H9 (cell line): ENCODE measurements at regions not wholly inside any gene's neighbourhood (a gene's known extent, or its start where the extent isn't known, plus 50 kb on each side); places are given as distances from the start of the nearest gene placed in this dataset.

Experiments
- DNase-seq: peaks from one replicate; pipeline ENCODE4 v3.0.0-alpha.2; 2017
- H2AFZ ChIP-seq: one replicate; pipeline ENCODE4 v1.6.1; 2013; ENCODE audit warnings: mild to moderate bottlenecking, low read length, control low read depth, moderate library complexity
- H2AK5ac ChIP-seq: 2 replicates; pipeline ENCODE4 v1.6.1; 2013; ENCODE audit warnings: low read length, control low read depth, mixed read lengths; ENCODE audit not compliant: insufficient read length
- H2BK120ac ChIP-seq: one replicate; pipeline ENCODE4 v1.6.1; 2013; ENCODE audit warnings: low read depth, mild to moderate bottlenecking, low read length, control low read depth, inconsistent platforms; ENCODE audit not compliant: poor library complexity, severe bottlenecking
- H2BK12ac ChIP-seq: 2 replicates; pipeline ENCODE4 v1.6.1; 2013; ENCODE audit warnings: low read length, control low read depth, mixed read lengths, low read depth; ENCODE audit not compliant: insufficient read length
- H2BK15ac ChIP-seq: 2 replicates; pipeline ENCODE4 v1.6.1; 2013; ENCODE audit warnings: low read depth, low read length, control low read depth
- H2BK20ac ChIP-seq: one replicate; pipeline ENCODE4 v1.6.1; 2013; ENCODE audit warnings: low read depth, mild to moderate bottlenecking, low read length, control low read depth, inconsistent platforms; ENCODE audit not compliant: poor library complexity, severe bottlenecking
- H2BK5ac ChIP-seq: 2 replicates; pipeline ENCODE4 v1.6.1; 2013; ENCODE audit warnings: low read length, control low read depth, mixed read lengths; ENCODE audit not compliant: insufficient read length
- H3K14ac ChIP-seq: 2 replicates; pipeline ENCODE4 v1.6.1; 2013; ENCODE audit warnings: low read length, control low read depth; ENCODE audit not compliant: insufficient read depth
- H3K18ac ChIP-seq: 2 replicates; pipeline ENCODE4 v1.6.1; 2013; ENCODE audit warnings: low read depth, mild to moderate bottlenecking, mixed read lengths, low read length, control low read depth; ENCODE audit not compliant: insufficient read length
- H3K23ac ChIP-seq: 2 replicates; pipeline ENCODE4 v1.6.1; 2013; ENCODE audit warnings: low read length, control low read depth, mixed read lengths, low read depth; ENCODE audit not compliant: insufficient read length
- H3K23me2 ChIP-seq: 2 replicates; pipeline ENCODE4 v1.6.1; 2013; ENCODE audit warnings: low read depth, mild to moderate bottlenecking, mixed read lengths, low read length, control low read depth; ENCODE audit not compliant: insufficient read length, poor library complexity, severe bottlenecking
- H3K27ac ChIP-seq: 2 replicates; pipeline ENCODE4 v1.5.1; 2013; ENCODE audit warnings: low read length, control low read depth, mixed read lengths, low read depth; ENCODE audit not compliant: insufficient read length
- H3K27me3 ChIP-seq: 2 replicates; pipeline ENCODE4 v1.6.1; 2013; ENCODE audit warnings: low read length, control low read depth, inconsistent platforms; ENCODE audit not compliant: insufficient read depth
- H3K4ac ChIP-seq: 2 replicates; pipeline ENCODE4 v1.6.1; 2013; ENCODE audit warnings: low read depth, mild to moderate bottlenecking, control low read depth, inconsistent platforms, low read length, moderate library complexity
- H3K4me1 ChIP-seq: 2 replicates; pipeline ENCODE4 v1.6.1; 2013; ENCODE audit warnings: low read length, control low read depth, inconsistent platforms; ENCODE audit not compliant: insufficient read depth
- H3K4me2 ChIP-seq: 2 replicates; pipeline ENCODE4 v1.6.1; 2013; ENCODE audit warnings: low read length, control low read depth, mixed read lengths; ENCODE audit not compliant: insufficient read length, insufficient read depth
- H3K56ac ChIP-seq: 2 replicates; pipeline ENCODE4 v1.6.1; 2013; ENCODE audit warnings: low read depth, mild to moderate bottlenecking, mixed read lengths, low read length, control low read depth; ENCODE audit not compliant: insufficient read length
- H3K79me1 ChIP-seq: 2 replicates; pipeline ENCODE4 v1.6.1; 2013; ENCODE audit warnings: low read depth, mild to moderate bottlenecking, moderate library complexity, low read length, control low read depth, inconsistent platforms; ENCODE audit not compliant: insufficient read depth, poor library complexity, severe bottlenecking
- H3K79me2 ChIP-seq: 2 replicates; pipeline ENCODE4 v1.6.1; 2013; ENCODE audit warnings: low read length, control low read depth, inconsistent platforms; ENCODE audit not compliant: insufficient read depth
- H3K9ac ChIP-seq: 2 replicates; pipeline ENCODE4 v1.6.1; 2013; ENCODE audit warnings: low read length, control low read depth, mixed read lengths; ENCODE audit not compliant: insufficient read length; ENCODE audit errors: extremely low read depth
- H3K9me3 ChIP-seq: one replicate; pipeline ENCODE4 v1.6.1; 2013; ENCODE audit warnings: low read depth, low read length, inconsistent platforms; ENCODE audit not compliant: control insufficient read depth
- H3T11ph ChIP-seq: one replicate; pipeline ENCODE4 v1.6.1; 2013; ENCODE audit warnings: mild to moderate bottlenecking, low read length, control low read depth, inconsistent platforms
- H4K20me1 ChIP-seq: one replicate; pipeline ENCODE4 v1.6.1; 2013; ENCODE audit not compliant: control insufficient read depth, insufficient read length, insufficient read depth
- H4K5ac ChIP-seq: 2 replicates; pipeline ENCODE4 v1.6.1; 2013; ENCODE audit warnings: low read depth, mild to moderate bottlenecking, mixed read lengths, low read length, control low read depth; ENCODE audit not compliant: insufficient read length
- H4K8ac ChIP-seq: replicated peaks from 2 replicates; pipeline ENCODE4 v1.6.1; 2013; ENCODE audit warnings: low read length, control low read depth, mixed read lengths, low read depth; ENCODE audit not compliant: insufficient read length
- H4K91ac ChIP-seq: 2 replicates; pipeline ENCODE4 v1.6.1; 2013; ENCODE audit warnings: low read depth, mild to moderate bottlenecking, moderate library complexity, mixed read lengths, low read length, control low read depth; ENCODE audit not compliant: insufficient read length
- H3K27ac Mint-ChIP-seq, 3 experiments: 2 replicates in 2 of 3; 3 replicates in 1 of 3; pipeline ENCODE4 v1.8.0; 2020 to 2021; ENCODE audit warnings: mixed read lengths in 3 of 3, mild to moderate bottlenecking in 1 of 3, moderate library complexity in 1 of 3
- H3K27me3 Mint-ChIP-seq: 2 replicates; pipeline ENCODE4 v1.8.0; 2021; ENCODE audit warnings: low read depth, mild to moderate bottlenecking, moderate library complexity, mixed read lengths
- H3K36me3 Mint-ChIP-seq, 3 experiments: 2 replicates in 2 of 3; 3 replicates in 1 of 3; pipeline ENCODE4 v1.8.0; 2020 to 2021; ENCODE audit warnings: low read depth in 3 of 3, mixed read lengths in 3 of 3; ENCODE audit not compliant: insufficient read depth in 1 of 3
- H3K4me1 Mint-ChIP-seq, 2 experiments: 2 replicates each; pipeline ENCODE4 v1.8.0; 2020; ENCODE audit warnings: mixed read lengths in 2 of 2
- H3K4me3 Mint-ChIP-seq, 2 experiments: 2 replicates in 1 of 2; 3 replicates in 1 of 2; pipeline ENCODE4 v1.8.0; 2020 to 2021; ENCODE audit warnings: mild to moderate bottlenecking in 2 of 2, mixed read lengths in 2 of 2, moderate library complexity in 1 of 2
- H3K9me3 Mint-ChIP-seq, 2 experiments: 2 replicates in 1 of 2; 3 replicates in 1 of 2; pipeline ENCODE4 v1.8.0; 2020; ENCODE audit warnings: mild to moderate bottlenecking in 2 of 2, mixed read lengths in 2 of 2, moderate library complexity in 1 of 2
- CTCF ChIP-seq: fragments of 200-600 bp; sonication (generic); conservative IDR thresholded peaks from 3 replicates; pipeline ENCODE4 v1.8.0; 2021; ENCODE audit warnings: antibody characterized with exemption, mild to moderate bottlenecking
- WGBS: extraction: QIAGEN DNeasy Blood & Tissue Kit; methylation state at CpG from one replicate; pipeline ENCODE4 v1.1.7; 2013; ENCODE audit warnings: missing lambda C conversion rate, low lambda C conversion rate, mixed read lengths; ENCODE audit not compliant: insufficient read length; ENCODE audit errors: extremely low coverage; 5-methylcytosine and 5-hydroxymethylcytosine counted together

GRCh38 chr3:182479419-182480336, 313.6 kb upstream of the ATP11B start:
- no peak overlapping the region for H3T11ph ChIP-seq
- H3K9me3 ChIP-seq, result no peaks in the 10 kb centered on the region
- no peak overlapping the region for H2BK15ac ChIP-seq
- no peaks in the 10 kb centered on the region for H3K27me3 Mint-ChIP-seq
- H2BK12ac ChIP-seq, result no peak overlapping the region
- H3K9me3 Mint-ChIP-seq, result no peaks in the 10 kb centered on the region
- no peak overlapping the region for H4K91ac ChIP-seq
- H3K27ac Mint-ChIP-seq, result no peak overlapping the region
- H3K4me2 ChIP-seq, result no peak overlapping the region
- H3K23ac ChIP-seq, result no peak overlapping the region
- no peak for TF ChIP-seq CTCF
- no peak for DNase-seq
- H3K79me2 ChIP-seq, result no peaks in the 10 kb centered on the region
- no peak overlapping the region for H2AK5ac ChIP-seq
- H3K4me1 ChIP-seq, result no peaks in the 10 kb centered on the region
- no peak overlapping the region for H3K14ac ChIP-seq
- no peak overlapping the region for H3K9ac ChIP-seq
- H3K23me2 ChIP-seq, result no peaks in the 10 kb centered on the region
- no peak overlapping the region for H3K27ac ChIP-seq
- peaks cover 7 to 23% of the 10 kb centered on the region in 2 experiments for H3K4me1 Mint-ChIP-seq
- no peak overlapping the region for H3K56ac ChIP-seq
- no peaks in the 10 kb centered on the region for H3K36me3 Mint-ChIP-seq
- no peak overlapping the region for H3K4me3 Mint-ChIP-seq
- H2BK120ac ChIP-seq, result no peak overlapping the region
- no peak overlapping the region for H2AFZ ChIP-seq
- H2BK5ac ChIP-seq, result no peak overlapping the region
- H3K27me3 ChIP-seq, result no peaks in the 10 kb centered on the region
- no peak overlapping the region for H3K4ac ChIP-seq
- WGBS, result no CpG with 5 or more reads among the region's 8 CpGs
- H3K18ac ChIP-seq, result no peak overlapping the region
- no peaks in the 10 kb centered on the region for H4K20me1 ChIP-seq
- no peaks in the 10 kb centered on the region for H3K79me1 ChIP-seq
- H4K5ac ChIP-seq, result no peak overlapping the region
- no peak overlapping the region for H2BK20ac ChIP-seq
- no peak overlapping the region for H4K8ac ChIP-seq
